ENCODE measurements at regions not wholly inside any gene's neighbourhood (a gene's known extent, or its start where the extent isn't known, plus 50 kb on each side); places are given as distances from the start of the nearest gene placed in this dataset.
"Not testable (repeated sequence)": the region's sequence is repeated elsewhere in the genome, so short reads cannot be mapped to it uniquely, and the experiment has no call there.

DNA sequence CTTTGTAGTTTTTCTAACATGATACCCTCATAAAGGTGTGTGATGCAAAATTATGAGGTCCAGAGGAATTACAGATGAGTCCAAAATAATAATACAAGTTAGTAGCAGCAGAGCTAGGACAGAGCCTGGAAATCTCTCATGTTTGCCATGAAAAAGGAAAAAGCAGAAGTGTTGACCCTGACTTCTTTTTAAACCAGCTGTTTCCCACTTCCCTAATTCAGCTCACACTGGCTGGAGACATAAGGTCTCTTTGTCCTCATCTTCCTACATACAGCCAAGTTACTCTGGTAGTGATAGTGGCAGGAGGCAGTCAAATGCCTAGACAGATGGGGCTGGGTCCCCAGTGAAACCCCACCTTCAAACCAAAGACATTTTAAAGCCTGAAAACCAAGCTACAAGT is 269.2 kb downstream of the C7orf25 start:
- H3K4me1 ChIP-seq = no peaks in the 10 kb centered on the region
- H3K4me3 ChIP-seq = no peak overlapping the region
- TF ChIP-seq EP300 (IDR thresholded peaks at IDR 0.05) = no peak
- TF ChIP-seq POLR2AphosphoS5 (IDR thresholded peaks at IDR 0.05) = no peak
- TF ChIP-seq, protein P1, sequence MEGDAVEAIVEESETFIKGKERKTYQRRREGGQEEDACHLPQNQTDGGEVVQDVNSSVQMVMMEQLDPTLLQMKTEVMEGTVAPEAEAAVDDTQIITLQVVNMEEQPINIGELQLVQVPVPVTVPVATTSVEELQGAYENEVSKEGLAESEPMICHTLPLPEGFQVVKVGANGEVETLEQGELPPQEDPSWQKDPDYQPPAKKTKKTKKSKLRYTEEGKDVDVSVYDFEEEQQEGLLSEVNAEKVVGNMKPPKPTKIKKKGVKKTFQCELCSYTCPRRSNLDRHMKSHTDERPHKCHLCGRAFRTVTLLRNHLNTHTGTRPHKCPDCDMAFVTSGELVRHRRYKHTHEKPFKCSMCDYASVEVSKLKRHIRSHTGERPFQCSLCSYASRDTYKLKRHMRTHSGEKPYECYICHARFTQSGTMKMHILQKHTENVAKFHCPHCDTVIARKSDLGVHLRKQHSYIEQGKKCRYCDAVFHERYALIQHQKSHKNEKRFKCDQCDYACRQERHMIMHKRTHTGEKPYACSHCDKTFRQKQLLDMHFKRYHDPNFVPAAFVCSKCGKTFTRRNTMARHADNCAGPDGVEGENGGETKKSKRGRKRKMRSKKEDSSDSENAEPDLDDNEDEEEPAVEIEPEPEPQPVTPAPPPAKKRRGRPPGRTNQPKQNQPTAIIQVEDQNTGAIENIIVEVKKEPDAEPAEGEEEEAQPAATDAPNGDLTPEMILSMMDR (IDR thresholded peaks at IDR 0.05) = no peak
- TF ChIP-seq POLR2A (IDR thresholded peaks at IDR 0.05) = no peak
- no peaks in the 10 kb centered on the region for H3K36me3 ChIP-seq
- H3K27me3 ChIP-seq = no peaks in the 10 kb centered on the region
- ATAC-seq = no peak
- no peaks in the 10 kb centered on the region for H3K9me3 ChIP-seq
- no peak overlapping the region for H3K27ac ChIP-seq

DNA sequence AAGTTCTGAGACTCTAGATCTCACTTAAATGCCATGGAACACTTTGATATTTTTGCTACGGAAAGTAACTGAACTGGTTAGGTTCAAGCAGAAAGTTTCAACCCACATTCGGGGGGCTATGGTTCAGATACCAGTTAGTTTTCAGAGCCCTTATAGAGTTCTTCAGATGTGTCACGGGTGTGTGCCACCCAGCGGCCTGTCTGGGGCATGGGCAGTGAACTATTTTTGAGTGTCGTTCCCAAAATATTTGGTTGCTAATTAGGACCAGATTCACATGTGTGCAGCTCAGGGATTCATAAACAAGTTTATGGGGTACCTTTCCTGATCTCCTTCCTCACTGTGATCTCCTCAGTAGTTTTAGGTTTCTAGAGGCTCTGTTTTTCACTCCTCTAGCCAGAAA is 271.9 kb downstream of the C7orf25 start:
- H3K9me3 ChIP-seq = no peaks in the 10 kb centered on the region
- no peaks in the 10 kb centered on the region for H3K27me3 ChIP-seq
- no peak overlapping the region for H3K27ac ChIP-seq
- no peaks in the 10 kb centered on the region for H3K36me3 ChIP-seq
- no peak overlapping the region for H3K4me3 ChIP-seq
- WGBS, 2 donors (ENCODE audit: low coverage in 1 of 2) = 79 to 90% methylated on average over 5 of the region's 5 CpGs
- no peaks in the 10 kb centered on the region for H3K4me1 ChIP-seq
- ATAC-seq = no peak
- no peak for TF ChIP-seq POLR2A (IDR thresholded peaks at IDR 0.05)
- TF ChIP-seq, protein P1 (IDR thresholded peaks at IDR 0.05) = no peak
- TF ChIP-seq POLR2AphosphoS5 (IDR thresholded peaks at IDR 0.05) = no peak
- no peak for TF ChIP-seq EP300 (IDR thresholded peaks at IDR 0.05)

DNA sequence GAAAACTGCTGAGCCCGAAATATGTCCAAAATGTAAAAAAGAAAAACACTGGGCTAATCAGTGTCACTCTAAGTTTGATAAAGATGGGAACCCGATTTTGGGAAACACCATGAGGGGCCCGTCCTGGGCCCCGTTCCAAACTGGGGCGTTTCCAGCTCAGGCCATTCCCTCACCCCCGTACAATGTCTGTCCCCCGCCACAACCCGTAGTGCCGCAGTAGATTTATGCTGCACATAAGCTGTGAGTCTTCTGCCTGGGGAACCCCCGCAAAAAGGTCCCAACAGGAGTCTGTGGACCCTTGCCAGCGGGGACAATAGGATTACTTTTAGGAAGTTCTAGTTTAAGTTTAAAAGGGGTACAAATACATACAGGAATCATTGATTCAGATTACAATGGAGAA is 275.5 kb downstream of the C7orf25 start:
- H3K4me3 ChIP-seq, ATAC-seq, H3K27me3 ChIP-seq, H3K9me3 ChIP-seq, H3K27ac ChIP-seq, H3K4me1 ChIP-seq, H3K36me3 ChIP-seq: not testable (repeated sequence)
- 78 to 81% methylated on average over 6 to 11 of the region's 11 CpGs for WGBS, 2 donors (ENCODE audit: low coverage in 1 of 2)

DNA sequence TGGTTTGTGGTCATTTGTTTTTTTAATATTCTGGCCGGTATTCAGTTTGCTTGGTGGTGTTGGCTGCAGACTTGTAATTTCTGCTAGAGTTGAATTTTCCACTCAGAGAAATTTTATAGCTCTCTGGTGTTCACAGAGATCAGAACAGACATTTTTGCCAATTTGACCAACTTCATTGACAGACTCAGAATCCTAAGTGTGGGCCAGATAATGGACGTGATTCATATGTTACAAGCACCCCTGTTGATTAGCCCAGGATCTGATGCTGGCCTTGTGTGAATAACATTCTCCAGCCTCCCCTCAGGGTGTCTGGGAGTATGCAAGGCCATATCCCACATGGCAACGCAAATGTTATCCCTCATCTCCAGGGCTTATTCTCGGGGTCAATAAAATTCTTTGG is 283.8 kb downstream of the C7orf25 start:
- Histone ChIP-seq H3K36me3 (no peaks in the 10 kb centered on the region), H3K27me3 (no peaks in the 10 kb centered on the region), H3K27ac (no peak overlapping the region), H3K9me3 (no peaks in the 10 kb centered on the region), H3K4me1 (peaks cover 0 to 12% (median 0%) of the 10 kb centered on the region in 3 donors), H3K4me3 (no peak overlapping the region)
- ATAC-seq = no peak
- 32 to 61% methylated on average over 3 to 4 of the region's 4 CpGs for WGBS, 2 donors (ENCODE audit: low coverage in 1 of 2)
- no peak for TF ChIP-seq POLR2A (IDR thresholded peaks at IDR 0.05)
- TF ChIP-seq, protein P1 (IDR thresholded peaks at IDR 0.05) = no peak
- no peak for TF ChIP-seq EP300 (IDR thresholded peaks at IDR 0.05)
- no peak for TF ChIP-seq POLR2AphosphoS5 (IDR thresholded peaks at IDR 0.05)

DNA sequence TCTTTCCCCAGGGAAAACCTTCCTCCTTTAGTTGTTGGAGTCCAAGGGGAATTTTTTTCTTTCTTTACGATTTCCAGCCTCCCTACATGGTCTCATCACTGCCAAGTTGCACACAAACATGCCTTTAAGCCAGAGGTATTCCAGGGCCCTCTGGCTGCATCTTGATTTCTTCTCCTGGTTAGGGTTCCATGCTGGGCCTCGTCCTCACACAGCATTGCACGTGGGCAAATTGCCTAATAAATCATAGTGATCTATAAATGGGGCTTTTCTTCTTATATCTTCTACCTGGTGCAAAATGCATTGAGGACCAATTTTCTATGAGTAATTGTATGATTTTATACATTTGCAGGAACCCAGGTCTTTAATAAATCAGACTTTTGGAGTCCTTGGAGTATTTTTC is 284.2 kb downstream of the C7orf25 start:
- Histone ChIP-seq H3K4me1 (peaks cover 0 to 12% (median 0%) of the 10 kb centered on the region in 3 donors), H3K36me3 (no peaks in the 10 kb centered on the region), H3K27ac (no peak overlapping the region), H3K27me3 (no peaks in the 10 kb centered on the region), H3K4me3 (no peak overlapping the region), H3K9me3 (no peaks in the 10 kb centered on the region)
- TF ChIP-seq, protein P1 (IDR thresholded peaks at IDR 0.05) = no peak
- no peak for TF ChIP-seq EP300 (IDR thresholded peaks at IDR 0.05)
- no peak for TF ChIP-seq POLR2AphosphoS5 (IDR thresholded peaks at IDR 0.05)
- no peak for TF ChIP-seq POLR2A (IDR thresholded peaks at IDR 0.05)
- 39 to 43% methylated on average over 3 of the region's 3 CpGs for WGBS, 2 donors (ENCODE audit: low coverage in 1 of 2)
- no peak for ATAC-seq

DNA sequence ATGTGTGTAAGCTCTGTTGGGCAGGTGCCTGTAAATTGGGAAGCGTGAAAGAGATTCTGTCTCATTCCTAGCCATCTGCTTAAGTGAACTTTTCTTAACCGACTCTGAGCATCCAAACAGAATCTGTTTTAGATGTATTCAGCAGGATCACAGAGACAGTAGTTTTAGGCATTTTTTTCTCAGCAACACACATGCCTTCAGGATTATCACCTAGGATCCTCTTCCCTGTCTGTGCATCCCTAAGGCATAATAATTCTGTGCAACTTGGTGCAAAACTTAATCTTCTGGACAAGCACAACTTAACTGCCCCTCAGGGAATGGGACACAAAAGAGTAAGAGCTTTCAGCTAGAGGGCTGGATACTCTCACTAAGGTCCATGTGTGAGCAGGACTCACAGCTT is 284.8 kb downstream of the C7orf25 start:
- Histone ChIP-seq H3K9me3 (no peaks in the 10 kb centered on the region), H3K36me3 (no peaks in the 10 kb centered on the region), H3K27me3 (no peaks in the 10 kb centered on the region), H3K27ac (no peak overlapping the region), H3K4me1 (peaks cover 0 to 13% (median 0%) of the 10 kb centered on the region in 3 donors), H3K4me3 (no peak overlapping the region)
- ATAC-seq = no peak
- no peak for TF ChIP-seq EP300 (IDR thresholded peaks at IDR 0.05)
- TF ChIP-seq POLR2AphosphoS5 (IDR thresholded peaks at IDR 0.05) = no peak
- TF ChIP-seq POLR2A (IDR thresholded peaks at IDR 0.05) = no peak
- TF ChIP-seq, protein P1 (IDR thresholded peaks at IDR 0.05) = no peak
- WGBS, 2 donors (ENCODE audit: low coverage in 1 of 2) = 73 to 79% methylated on average over 2 of the region's 2 CpGs

Measured in gastroesophageal sphincter (tissue), 4 donors.